Trophoblast cell (in vitro differentiated cells and primary cell): ENCODE measurements at regions not wholly inside any gene's neighbourhood (a gene's known extent, or its start where the extent isn't known, plus 50 kb on each side); places are given as distances from the start of the nearest gene placed in this dataset.

Experiments used
- DNase-seq, 2 donors: peaks; one replicate each; pipeline ENCODE4 v3.0.0-alpha.2; 2016
- H2AFZ ChIP-seq: 2 replicates; pipeline ENCODE4 v1.6.1; 2013; ENCODE audit warnings: low read length, moderate library complexity, mild to moderate bottlenecking; ENCODE audit not compliant: insufficient read depth, poor library complexity
- H2AK5ac ChIP-seq: 2 replicates; pipeline ENCODE4 v1.6.1; 2013; ENCODE audit warnings: mild to moderate bottlenecking, low read length
- H2BK120ac ChIP-seq: 2 replicates; pipeline ENCODE4 v1.6.1; 2013; ENCODE audit warnings: low read length, mild to moderate bottlenecking, moderate library complexity; ENCODE audit not compliant: insufficient read depth, poor library complexity
- H2BK12ac ChIP-seq: 2 replicates; pipeline ENCODE4 v1.6.1; 2013; ENCODE audit warnings: mild to moderate bottlenecking, low read length, moderate library complexity
- H2BK5ac ChIP-seq: 2 replicates; pipeline ENCODE4 v1.6.1; 2013; ENCODE audit warnings: low read length, low read depth, moderate library complexity, mild to moderate bottlenecking; ENCODE audit not compliant: poor library complexity
- H3K14ac ChIP-seq: 2 replicates; pipeline ENCODE4 v1.6.1; 2013; ENCODE audit warnings: mild to moderate bottlenecking, low read length
- H3K18ac ChIP-seq: 2 replicates; pipeline ENCODE4 v1.6.1; 2013; ENCODE audit warnings: mild to moderate bottlenecking, low read length
- H3K23ac ChIP-seq: 2 replicates; pipeline ENCODE4 v1.6.1; 2013; ENCODE audit warnings: low read length
- H3K27ac ChIP-seq: 2 replicates; pipeline ENCODE4 v1.5.1; 2013; ENCODE audit warnings: low read depth, mild to moderate bottlenecking, inconsistent platforms, low read length, moderate library complexity
- H3K27me3 ChIP-seq: 2 replicates; pipeline ENCODE4 v1.6.1; 2013; ENCODE audit warnings: inconsistent platforms, mild to moderate bottlenecking, low read length, moderate library complexity; ENCODE audit not compliant: insufficient read depth
- H3K36me3 ChIP-seq, 2 experiments: 1 replicate in 1 of 2; 2 replicates in 1 of 2; pipeline ENCODE4 v1.6.1; 2013; ENCODE audit warnings: low read length in 2 of 2, mild to moderate bottlenecking in 2 of 2, moderate library complexity in 1 of 2; ENCODE audit not compliant: insufficient read depth in 2 of 2, control insufficient read depth in 1 of 2
- H3K4ac ChIP-seq: 2 replicates; pipeline ENCODE4 v1.6.1; 2013; ENCODE audit warnings: low read depth, mild to moderate bottlenecking, low read length, moderate library complexity
- H3K4me1 ChIP-seq, 2 experiments: 1 replicate in 1 of 2; 2 replicates in 1 of 2; pipeline ENCODE4 v1.6.1; 2013; ENCODE audit warnings: low read length in 2 of 2, mild to moderate bottlenecking in 2 of 2, moderate library complexity in 1 of 2; ENCODE audit not compliant: insufficient read depth in 2 of 2, control insufficient read depth in 1 of 2
- H3K4me2 ChIP-seq: 2 replicates; pipeline ENCODE4 v1.6.1; 2013; ENCODE audit warnings: inconsistent platforms, mild to moderate bottlenecking, low read length, moderate library complexity
- H3K4me3 ChIP-seq: 2 replicates; pipeline ENCODE4 v1.5.1; 2013; ENCODE audit warnings: mild to moderate bottlenecking, low read depth, low read length, inconsistent platforms
- H3K79me1 ChIP-seq: one replicate; pipeline ENCODE4 v1.6.1; 2013; ENCODE audit warnings: low read length
- H3K79me2 ChIP-seq: 2 replicates; pipeline ENCODE4 v1.6.1; 2013; ENCODE audit warnings: low read length, mild to moderate bottlenecking; ENCODE audit not compliant: control insufficient read depth, insufficient read depth, poor library complexity
- H3K9ac ChIP-seq: 2 replicates; pipeline ENCODE4 v1.6.1; 2013; ENCODE audit warnings: mild to moderate bottlenecking, low read length
- H3K9me3 ChIP-seq: 2 replicates; pipeline ENCODE4 v1.6.1; 2013; ENCODE audit warnings: low read depth, mild to moderate bottlenecking, control low read depth, inconsistent platforms, low read length; ENCODE audit not compliant: insufficient read depth
- H4K12ac ChIP-seq: 2 replicates; pipeline ENCODE4 v1.6.1; 2013; ENCODE audit warnings: low read depth, mild to moderate bottlenecking, low read length, moderate library complexity
- H4K8ac ChIP-seq: 2 replicates; pipeline ENCODE4 v1.6.1; 2013; ENCODE audit warnings: low read depth, mild to moderate bottlenecking, low read length, moderate library complexity
- H4K91ac ChIP-seq: one replicate; pipeline ENCODE4 v1.6.1; 2013; ENCODE audit warnings: low read depth, mild to moderate bottlenecking, low read length, moderate library complexity
- WGBS: extraction: QIAGEN DNeasy Blood & Tissue Kit; methylation state at CpG from one replicate; pipeline ENCODE4 v1.1.7; 2013; ENCODE audit warnings: missing lambda C conversion rate; ENCODE audit not compliant: insufficient read length, insufficient coverage; ENCODE audit errors: extremely low coverage; 5-methylcytosine and 5-hydroxymethylcytosine counted together

DNA sequence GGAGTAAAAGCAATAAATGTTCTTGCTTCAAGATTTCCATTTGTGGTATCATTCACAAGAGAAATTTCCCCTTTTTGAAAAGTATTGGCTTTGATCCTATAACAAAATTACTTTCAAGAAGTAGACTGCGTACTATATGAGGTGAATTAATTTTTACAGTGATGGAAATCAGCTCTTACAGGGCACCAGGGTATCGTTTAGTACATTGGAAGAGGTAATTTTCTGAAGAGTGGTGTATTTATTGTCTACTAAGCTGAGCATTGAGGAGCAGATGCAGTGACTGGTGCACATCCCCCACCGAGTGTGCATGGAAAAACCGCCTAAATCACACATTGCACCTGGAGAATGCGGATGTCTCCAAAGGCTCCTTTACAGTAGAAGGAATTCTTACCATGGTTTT is 209.5 kb downstream of the SAMD5 start:
- H3K27ac ChIP-seq: no peak overlapping the region
- H4K8ac ChIP-seq: no peak overlapping the region
- H3K79me1 ChIP-seq: no peaks in the 10 kb centered on the region
- no peak overlapping the region for H3K4me3 ChIP-seq
- H2BK120ac ChIP-seq: no peak overlapping the region
- no CpG with 5 or more reads among the region's 5 CpGs for WGBS
- DNase-seq: no peak
- no peak overlapping the region for H3K4ac ChIP-seq
- no peak overlapping the region for H4K91ac ChIP-seq
- H2AFZ ChIP-seq: no peak overlapping the region
- H4K12ac ChIP-seq: no peak overlapping the region
- H3K36me3 ChIP-seq: no peaks in the 10 kb centered on the region
- no peak overlapping the region for H2BK5ac ChIP-seq
- H2AK5ac ChIP-seq: no peak overlapping the region
- H3K14ac ChIP-seq: no peak overlapping the region
- no peaks in the 10 kb centered on the region for H3K27me3 ChIP-seq
- H3K4me2 ChIP-seq: no peak overlapping the region
- H2BK12ac ChIP-seq: no peak overlapping the region
- H3K4me1 ChIP-seq: no peaks in the 10 kb centered on the region
- no peak overlapping the region for H3K18ac ChIP-seq
- no peaks in the 10 kb centered on the region for H3K79me2 ChIP-seq
- H3K9me3 ChIP-seq: no peaks in the 10 kb centered on the region
- no peak overlapping the region for H3K9ac ChIP-seq
- H3K23ac ChIP-seq: no peak overlapping the region

DNA sequence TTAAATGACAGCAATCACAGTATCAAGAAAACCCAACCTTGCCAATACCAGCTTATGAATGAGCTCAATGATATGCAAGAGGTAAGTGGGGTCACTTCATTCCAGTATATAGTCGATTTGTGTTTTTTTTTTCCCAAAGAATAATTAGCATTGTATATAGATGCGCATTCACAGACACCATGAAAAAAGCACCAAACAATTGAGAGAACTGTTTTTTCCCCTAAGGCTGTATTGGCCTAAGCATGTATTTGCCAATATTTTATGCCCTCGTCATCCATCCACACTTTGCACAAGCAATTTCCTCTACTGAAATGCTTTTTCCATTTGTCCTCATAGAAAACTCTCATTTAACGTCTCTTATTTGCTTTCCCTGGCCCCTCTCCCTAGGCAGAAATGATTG is 213.7 kb downstream of the SAMD5 start:
- Histone ChIP-seq H3K79me1 (no peaks in the 10 kb centered on the region), H3K9me3 (no peaks in the 10 kb centered on the region)
- no CpG with 5 or more reads among the region's 4 CpGs for WGBS

DNA sequence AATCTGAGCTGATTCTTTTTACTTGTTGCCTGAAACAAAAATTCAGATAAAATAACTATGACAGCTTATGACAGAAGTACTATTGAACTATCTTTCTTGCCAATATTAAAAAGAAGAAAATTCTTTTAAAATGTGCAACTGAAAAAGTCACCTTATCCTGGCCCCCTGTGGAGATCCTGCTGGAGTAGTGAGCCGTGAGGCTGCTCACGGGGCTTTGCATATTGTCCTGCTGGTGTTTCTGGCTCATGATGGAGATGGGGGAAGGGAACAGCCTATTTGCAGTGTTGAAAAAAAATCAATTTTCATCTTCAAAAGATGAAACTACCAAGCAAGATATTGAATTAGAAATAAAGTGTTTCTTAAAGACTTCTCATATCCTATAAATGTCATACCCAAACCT is 216.0 kb downstream of the SAMD5 start:
- Histone ChIP-seq H3K36me3 (no peaks in the 10 kb centered on the region), H4K8ac (no peak overlapping the region), H3K4me1 (no peaks in the 10 kb centered on the region), H3K79me1 (no peaks in the 10 kb centered on the region), H3K9me3 (no peaks in the 10 kb centered on the region), H4K91ac (no peak overlapping the region), H2BK120ac (no peak overlapping the region), H3K18ac (no peak overlapping the region), H3K9ac (no peak overlapping the region), H3K4ac (no peak overlapping the region), H3K23ac (no peak overlapping the region), H3K79me2 (no peaks in the 10 kb centered on the region), H2AK5ac (no peak overlapping the region), H3K14ac (no peak overlapping the region), H3K27ac (no peak overlapping the region), H3K27me3 (no peaks in the 10 kb centered on the region), H2BK12ac (no peak overlapping the region), H2AFZ (no peak overlapping the region), H3K4me3 (no peak overlapping the region), H4K12ac (no peak overlapping the region), H3K4me2 (no peak overlapping the region), H2BK5ac (no peak overlapping the region)
- no CpG with 5 or more reads among the region's 2 CpGs for WGBS
- no peak for DNase-seq

More for the DNA sequence above, 213.7 kb downstream of the SAMD5 start:
- Histone ChIP-seq H4K12ac (no peak overlapping the region), H3K4me2 (no peak overlapping the region), H4K8ac (no peak overlapping the region), H3K18ac (no peak overlapping the region), H3K27me3 (no peaks in the 10 kb centered on the region), H3K9ac (no peak overlapping the region), H3K36me3 (no peaks in the 10 kb centered on the region), H3K4me3 (no peak overlapping the region), H3K27ac (no peak overlapping the region), H3K4me1 (no peaks in the 10 kb centered on the region), H4K91ac (no peak overlapping the region), H2AK5ac (no peak overlapping the region), H2BK5ac (no peak overlapping the region), H2AFZ (no peak overlapping the region), H3K14ac (no peak overlapping the region), H3K23ac (no peak overlapping the region), H3K79me2 (no peaks in the 10 kb centered on the region), H2BK12ac (no peak overlapping the region), H3K4ac (no peak overlapping the region), H2BK120ac (no peak overlapping the region)
- no peak for DNase-seq

DNA sequence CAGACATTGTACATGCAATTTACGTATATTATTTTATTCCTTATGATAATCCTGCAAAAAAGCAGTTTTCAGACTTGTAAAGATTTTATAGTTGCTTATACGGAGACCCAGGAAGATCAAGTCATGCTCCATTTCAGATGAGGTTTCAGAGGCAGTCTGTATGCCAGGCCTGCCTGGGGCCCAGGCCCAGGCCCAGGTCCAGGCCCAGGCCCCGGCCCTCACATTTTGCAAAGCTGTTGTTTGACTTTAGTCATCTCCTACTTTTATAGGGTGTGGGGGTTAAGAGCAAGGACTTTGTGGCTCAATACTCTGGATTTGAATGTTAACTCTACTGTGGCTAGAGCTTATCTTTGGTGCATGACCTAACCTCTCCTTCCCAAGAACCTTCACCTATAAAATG is 217.9 kb downstream of the SAMD5 start:
- WGBS: no CpG with 5 or more reads among the region's 3 CpGs
- no peak overlapping the region for H3K9ac ChIP-seq
- no peak for DNase-seq

More for the DNA sequence above, 217.9 kb downstream of the SAMD5 start:
- H4K8ac ChIP-seq: no peak overlapping the region
- no peak overlapping the region for H3K18ac ChIP-seq
- H3K27me3 ChIP-seq: no peaks in the 10 kb centered on the region
- H3K14ac ChIP-seq: no peak overlapping the region
- no peak overlapping the region for H2BK5ac ChIP-seq
- H3K27ac ChIP-seq: no peak overlapping the region
- no peak overlapping the region for H3K23ac ChIP-seq
- no peak overlapping the region for H3K4ac ChIP-seq
- H4K12ac ChIP-seq: no peak overlapping the region
- H3K36me3 ChIP-seq: no peaks in the 10 kb centered on the region
- H3K4me3 ChIP-seq: no peak overlapping the region
- no peak overlapping the region for H2AK5ac ChIP-seq
- H3K79me1 ChIP-seq: no peaks in the 10 kb centered on the region
- no peak overlapping the region for H3K4me2 ChIP-seq
- H2BK12ac ChIP-seq: no peak overlapping the region
- H3K79me2 ChIP-seq: no peaks in the 10 kb centered on the region
- no peaks in the 10 kb centered on the region for H3K4me1 ChIP-seq
- no peaks in the 10 kb centered on the region for H3K9me3 ChIP-seq
- no peak overlapping the region for H4K91ac ChIP-seq
- no peak overlapping the region for H2BK120ac ChIP-seq
- no peak overlapping the region for H2AFZ ChIP-seq
